Mucosa of descending colon (tissue), 3 donors: ENCODE measurements at regions not wholly inside any gene's neighbourhood (a gene's known extent, or its start where the extent isn't known, plus 50 kb on each side); places are given as distances from the start of the nearest gene placed in this dataset.

Experiments
- ATAC-seq: fragments of 200-7000 bp; cut with Tn5 transposase; one replicate; pipeline ENCODE4 v1.9.1; 2020; ENCODE audit warnings: mild to moderate bottlenecking, moderate library complexity
- DNase-seq, 3 donors: peaks; one replicate each; pipeline ENCODE4 v3.0.0-alpha.2; 2020
- H3K36me3 ChIP-seq: fragments of 200-600 bp; one replicate; pipeline ENCODE4 v1.8.0; 2021; ENCODE audit warnings: low read depth, mild to moderate bottlenecking
- H3K4me1 ChIP-seq: fragments of 200-600 bp; one replicate; pipeline ENCODE4 v1.8.0; 2021; ENCODE audit warnings: low read depth, mild to moderate bottlenecking
- H3K4me3 ChIP-seq: fragments of 200-600 bp; one replicate; pipeline ENCODE4 v1.8.0; 2021; ENCODE audit warnings: mild to moderate bottlenecking
- H3K9me3 ChIP-seq: fragments of 200-600 bp; one replicate; pipeline ENCODE4 v1.8.0; 2021; ENCODE audit warnings: mild to moderate bottlenecking
- intact Hi-C, 2 donors: fragments of 100-400 bp; cut with DNase I in 1 of 2; cut with micrococcal nuclease in 1 of 2; formaldehyde crosslinking; loops; one replicate each; pipeline versions ENCODE4 v1.11.0 to v1.11.1; 2022; cut with DNase I, micrococcal nuclease
- TF ChIP-seq, protein P1 (sequence below): fragments of 200-600 bp; IDR thresholded peaks from one replicate; pipeline ENCODE4 v1.8.0; 2022; ENCODE audit warnings: antibody characterized with exemption, mild to moderate bottlenecking
- donor health status: DM: no; HTN: no; CAD: no; lungs with moderate emphysema.
- donor health status: DM: no; HTN: no; CAD: no.
- donor health status: DM: no; HTN: yes; CAD: no.

- no peak for ATAC-seq
- no peak for DNase-seq
- Histone ChIP-seq H3K36me3 (no peaks in the 10 kb centered on the region), H3K4me3 (no peak overlapping the region), H3K9me3 (no peaks in the 10 kb centered on the region), H3K4me1 (no peaks in the 10 kb centered on the region)
- TF ChIP-seq, protein P1, sequence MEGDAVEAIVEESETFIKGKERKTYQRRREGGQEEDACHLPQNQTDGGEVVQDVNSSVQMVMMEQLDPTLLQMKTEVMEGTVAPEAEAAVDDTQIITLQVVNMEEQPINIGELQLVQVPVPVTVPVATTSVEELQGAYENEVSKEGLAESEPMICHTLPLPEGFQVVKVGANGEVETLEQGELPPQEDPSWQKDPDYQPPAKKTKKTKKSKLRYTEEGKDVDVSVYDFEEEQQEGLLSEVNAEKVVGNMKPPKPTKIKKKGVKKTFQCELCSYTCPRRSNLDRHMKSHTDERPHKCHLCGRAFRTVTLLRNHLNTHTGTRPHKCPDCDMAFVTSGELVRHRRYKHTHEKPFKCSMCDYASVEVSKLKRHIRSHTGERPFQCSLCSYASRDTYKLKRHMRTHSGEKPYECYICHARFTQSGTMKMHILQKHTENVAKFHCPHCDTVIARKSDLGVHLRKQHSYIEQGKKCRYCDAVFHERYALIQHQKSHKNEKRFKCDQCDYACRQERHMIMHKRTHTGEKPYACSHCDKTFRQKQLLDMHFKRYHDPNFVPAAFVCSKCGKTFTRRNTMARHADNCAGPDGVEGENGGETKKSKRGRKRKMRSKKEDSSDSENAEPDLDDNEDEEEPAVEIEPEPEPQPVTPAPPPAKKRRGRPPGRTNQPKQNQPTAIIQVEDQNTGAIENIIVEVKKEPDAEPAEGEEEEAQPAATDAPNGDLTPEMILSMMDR = no peak
- intact Hi-C loops = no loop called here
These were observed 676.8 kb downstream of the SORCS1 start for GRCh38 chr10:106487726-106488125.

DNA sequence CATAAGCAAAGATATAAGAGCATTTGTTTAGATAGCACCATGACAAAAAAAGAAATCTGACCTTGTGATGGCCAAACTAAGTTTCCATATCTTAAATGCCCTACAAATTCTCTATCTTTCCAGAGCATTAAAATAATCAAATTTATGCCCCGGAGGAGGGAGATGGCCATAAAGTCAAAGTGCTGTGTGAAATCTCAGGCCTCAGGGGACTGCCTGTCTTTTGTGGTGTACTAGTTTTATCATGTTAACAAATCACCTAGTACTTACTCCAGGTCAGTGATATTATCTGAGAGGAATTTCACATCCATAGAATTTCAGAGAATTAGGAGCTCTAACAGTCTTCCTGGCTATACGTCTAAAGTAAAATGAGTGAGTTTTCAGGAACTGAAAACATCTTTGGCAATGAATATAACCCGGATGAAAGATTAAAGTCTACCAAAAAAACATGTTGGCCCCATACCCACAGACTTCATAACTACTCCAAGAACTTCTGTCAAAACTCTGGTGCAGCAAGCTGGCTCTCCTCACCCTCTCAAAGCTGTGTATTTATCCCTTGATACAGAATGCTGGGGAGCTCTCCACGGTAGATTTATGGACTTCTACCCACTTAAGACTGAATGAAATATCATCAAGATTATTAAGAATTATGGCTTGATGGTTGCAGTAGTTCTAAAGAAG lies 682.8 kb downstream of the SORCS1 start:
- no peak for DNase-seq
- no peaks in the 10 kb centered on the region for H3K9me3 ChIP-seq
- intact Hi-C loops = no loop called here
- ATAC-seq = no peak
- no peaks in the 10 kb centered on the region for H3K4me1 ChIP-seq
- no peaks in the 10 kb centered on the region for H3K36me3 ChIP-seq
- TF ChIP-seq, protein P1 = no peak
- H3K4me3 ChIP-seq = no peak overlapping the region

- TF ChIP-seq, protein P1 = no peak
- Histone ChIP-seq H3K36me3 (no peaks in the 10 kb centered on the region), H3K4me1 (no peaks in the 10 kb centered on the region), H3K4me3 (no peak overlapping the region), H3K9me3 (no peaks in the 10 kb centered on the region)
- intact Hi-C loops = no loop called here
- ATAC-seq (no peak), DNase-seq (no peak)
These were observed 684.9 kb downstream of the SORCS1 start for GRCh38 chr10:106479636-106480035.

DNA sequence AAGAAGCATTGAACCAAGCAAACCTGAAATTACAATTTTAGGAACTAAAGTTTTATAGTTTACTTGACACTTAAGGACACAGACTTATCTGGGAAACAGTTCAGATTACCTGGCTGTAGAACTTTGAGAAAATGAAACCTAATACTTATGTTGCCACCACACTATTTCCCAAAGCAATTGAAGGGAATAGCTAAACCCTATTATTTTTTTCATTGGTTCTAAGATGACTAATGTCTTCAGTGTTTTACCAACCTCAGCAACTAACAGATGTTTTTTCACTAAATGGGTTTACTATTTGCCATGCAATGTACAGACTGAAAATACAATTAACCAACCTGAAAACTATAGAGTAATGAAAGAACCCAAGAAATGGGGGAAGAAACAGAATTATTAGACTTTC lies 689.6 kb downstream of the SORCS1 start:
- H3K4me3 ChIP-seq = no peak overlapping the region
- intact Hi-C loops = no loop called here
- H3K36me3 ChIP-seq = no peaks in the 10 kb centered on the region
- H3K4me1 ChIP-seq = no peaks in the 10 kb centered on the region
- H3K9me3 ChIP-seq = peaks cover 4% of the 10 kb centered on the region
- no peak for DNase-seq
- TF ChIP-seq, protein P1 = no peak
- no peak for ATAC-seq

- intact Hi-C loops = no loop called here
- peaks cover 4% of the 10 kb centered on the region for H3K9me3 ChIP-seq
- ATAC-seq (no peak), DNase-seq (no peak)
- no peak overlapping the region for H3K4me3 ChIP-seq
- TF ChIP-seq, protein P1 = no peak
- H3K36me3 ChIP-seq = no peaks in the 10 kb centered on the region
- no peaks in the 10 kb centered on the region for H3K4me1 ChIP-seq
These were observed 691.3 kb downstream of the SORCS1 start for GRCh38 chr10:106473129-106473685.
